ENCODE measurements at regions not wholly inside any gene's neighbourhood (a gene's known extent, or its start where the extent isn't known, plus 50 kb on each side); places are given as distances from the start of the nearest gene placed in this dataset.

- no peak for TF ChIP-seq CTCF (IDR thresholded peaks at IDR 0.05)
- TF ChIP-seq USF1 (CRISPR knock-in tag; IDR thresholded peaks at IDR 0.05) = no peak
Measured at GRCh38 chr17:73900516-73900915, 256.3 kb upstream of the SDK2 start.
